ENCODE measurements at regions not wholly inside any gene's neighbourhood (a gene's known extent, or its start where the extent isn't known, plus 50 kb on each side); places are given as distances from the start of the nearest gene placed in this dataset.

- intact Hi-C loops (cut with micrococcal nuclease; ENCODE audit: unreplicated experiment) (no loop called here), in situ Hi-C loops (cut with HindIII; ENCODE audit: low pct_unique_long_range_greater_than_20kb, low sequenced_read_pairs) (no loop called here)
- ChIA-PET POLR2A (no interaction called here), CTCF (interaction anchor here (0.6 kb wide), 1 partner anchor 46 kb away, joined by 8 read pairs; no protein-coding TSS in a partner anchor)
- Histone ChIP-seq H3K27me3 (ENCODE audit: control insufficient read depth, insufficient read depth, low read length) (no peaks in the 10 kb centered on the region), H3K4me3 (ENCODE audit: low read depth in 2 of 2, low read length in 2 of 2) (no peak overlapping the region), H3K36me3 (ENCODE audit: control insufficient read depth, insufficient read depth, low read length) (no peaks in the 10 kb centered on the region), H3K27ac (ENCODE audit: low read length) (no peak overlapping the region), H3K9me3 (ENCODE audit: control insufficient read depth, insufficient read depth, low read depth, low read length) (no peaks in the 10 kb centered on the region), H3K4me1 (ENCODE audit: control insufficient read depth, insufficient read depth, low read length) (no peaks in the 10 kb centered on the region)
- TF ChIP-seq TCF7L2 (IDR thresholded peaks at IDR 0.05; ENCODE audit: low read depth, low read length) (no peak), SIN3A (IDR thresholded peaks at IDR 0.05; ENCODE audit: borderline replicate concordance, insufficient read depth, low read depth, low read length) (no peak), POLR2AphosphoS5 (IDR thresholded peaks at IDR 0.05; ENCODE audit: low read depth, low read length) (no peak), REST (IDR thresholded peaks at IDR 0.05; ENCODE audit: insufficient read depth in 1 of 2, low read depth in 2 of 2, low read length in 1 of 2) (no peak), CTCF (IDR thresholded peaks at IDR 0.05) (no peak)
- ATAC-seq (no peak), DNase-seq (ENCODE audit: low read depth, low spot score) (no peak)
- BruUV-seq (replicated peaks): no TSS peak
Observed at GRCh38 chr12:13599176-13599575, 382.2 kb downstream of the GRIN2B start.

- ATAC-seq: no peak
- CTCF ChIA-PET: interaction anchor here (0.6 kb wide), 1 partner anchor 61 kb away, joined by 3 read pairs; no protein-coding TSS in a partner anchor
- in situ Hi-C loops (cut with HindIII; ENCODE audit: low pct_unique_long_range_greater_than_20kb, low sequenced_read_pairs): no loop called here
- Histone ChIP-seq H3K4me1 (ENCODE audit: control insufficient read depth, insufficient read depth, low read length) (no peaks in the 10 kb centered on the region), H3K27ac (ENCODE audit: low read length) (no peak overlapping the region), H3K9me3 (ENCODE audit: control insufficient read depth, insufficient read depth, low read depth, low read length) (no peaks in the 10 kb centered on the region), H3K36me3 (ENCODE audit: control insufficient read depth, insufficient read depth, low read length) (no peaks in the 10 kb centered on the region), H3K4me3 (ENCODE audit: low read depth in 2 of 2, low read length in 2 of 2) (no peak overlapping the region), H3K27me3 (ENCODE audit: control insufficient read depth, insufficient read depth, low read length) (no peaks in the 10 kb centered on the region)
- BruUV-seq (replicated peaks): no TSS peak
- DNase-seq (ENCODE audit: low read depth, low spot score): no peak
- POLR2A ChIA-PET: no interaction called here
- TF ChIP-seq REST (IDR thresholded peaks at IDR 0.05; ENCODE audit: insufficient read depth in 1 of 2, low read depth in 2 of 2, low read length in 1 of 2): no peak
- no peak for TF ChIP-seq SIN3A (IDR thresholded peaks at IDR 0.05; ENCODE audit: borderline replicate concordance, insufficient read depth, low read depth, low read length)
- no peak for TF ChIP-seq TCF7L2 (IDR thresholded peaks at IDR 0.05; ENCODE audit: low read depth, low read length)
- TF ChIP-seq POLR2AphosphoS5 (IDR thresholded peaks at IDR 0.05; ENCODE audit: low read depth, low read length): no peak
- no peak for TF ChIP-seq CTCF (IDR thresholded peaks at IDR 0.05)
- intact Hi-C loops (cut with micrococcal nuclease; ENCODE audit: unreplicated experiment): no loop called here
Observed at GRCh38 chr12:13597837-13598236, 383.6 kb downstream of the GRIN2B start.

Measured in Panc1 (cell line).